RWPE1 (cell line): ENCODE measurements at regions not wholly inside any gene's neighbourhood (a gene's known extent, or its start where the extent isn't known, plus 50 kb on each side); places are given as distances from the start of the nearest gene placed in this dataset.

Experiments used
- CTCF ChIA-PET: fragments of 350-600 bp; sonication (Branson Sonifier 250); formaldehyde crosslinking; extraction: SDS; loops from one replicate; lab custom pipeline; 2021; lab: Yijun Ruan, JAX
- POLR2A ChIA-PET: fragments of 400-600 bp; formaldehyde crosslinking; extraction: SDS; loops from one replicate; lab custom pipeline; 2020; ENCODE audit warnings: antibody characterized with exemption; ENCODE audit not compliant: low non-redundant PET; lab: Yijun Ruan, JAX
- DNase-seq: peaks from one replicate; pipeline ENCODE4 v3.0.0; 2012; ENCODE audit warnings: low spot score
- H3K27ac ChIP-seq: fragments of 450-650 bp; 2 replicates; pipeline ENCODE4 v1.5.1; 2017
- CTCF ChIP-seq: fragments of 450-650 bp; conservative IDR thresholded peaks from 2 replicates; pipeline ENCODE4 v1.5.1; 2017; ENCODE audit warnings: low read depth, mild to moderate bottlenecking

GRCh38 chr4:133014473-133015135, 134.5 kb upstream of the PCDH10 start:
- DNase-seq, result no peak
- ChIA-PET CTCF (no interaction called here), POLR2A (no interaction called here)
- no peak overlapping the region for H3K27ac ChIP-seq
- no peak for TF ChIP-seq CTCF

- no peak for TF ChIP-seq CTCF
- H3K27ac ChIP-seq, result no peak overlapping the region
- ChIA-PET CTCF (no interaction called here), POLR2A (no interaction called here)
- DNase-seq, result no peak
Observed at GRCh38 chr4:133045288-133045687, 103.8 kb upstream of the PCDH10 start.

- TF ChIP-seq CTCF, result no peak
- DNase-seq, result no peak
- CTCF ChIA-PET, result no interaction called here
- POLR2A ChIA-PET, result no interaction called here
- no peak overlapping the region for H3K27ac ChIP-seq
Observed at GRCh38 chr4:133046156-133046555, 102.9 kb upstream of the PCDH10 start.

- H3K27ac ChIP-seq, result no peak overlapping the region
- ChIA-PET POLR2A (no interaction called here), CTCF (no interaction called here)
- no peak for DNase-seq
- TF ChIP-seq CTCF, result no peak
Observed at GRCh38 chr4:133058701-133059100, 90.4 kb upstream of the PCDH10 start.

GRCh38 chr4:133059117-133059516, 90.0 kb upstream of the PCDH10 start:
- ChIA-PET POLR2A (no interaction called here), CTCF (no interaction called here)
- no peak overlapping the region for H3K27ac ChIP-seq
- DNase-seq, result no peak
- no peak for TF ChIP-seq CTCF

GRCh38 chr4:133062851-133063250, 86.2 kb upstream of the PCDH10 start:
- TF ChIP-seq CTCF, result no peak
- H3K27ac ChIP-seq, result no peak overlapping the region
- ChIA-PET POLR2A (no interaction called here), CTCF (no interaction called here)
- DNase-seq, result no peak

- POLR2A ChIA-PET, result no interaction called here
- TF ChIP-seq CTCF, result no peak
- CTCF ChIA-PET, result no interaction called here
- no peak for DNase-seq
- H3K27ac ChIP-seq, result no peak overlapping the region
Observed at GRCh38 chr4:133068083-133068482, 81.0 kb upstream of the PCDH10 start.
